Colonic mucosa (tissue), 4 donors: ENCODE measurements at regions not wholly inside any gene's neighbourhood (a gene's known extent, or its start where the extent isn't known, plus 50 kb on each side); places are given as distances from the start of the nearest gene placed in this dataset.

Experiments used
- DNase-seq: peaks from one replicate; pipeline ENCODE4 v3.0.0-alpha.2; 2020
- H3K27ac ChIP-seq: fragments of 200-600 bp; one replicate; pipeline ENCODE4 v1.8.0; 2021
- H3K27me3 ChIP-seq: fragments of 200-600 bp; one replicate; pipeline ENCODE4 v1.8.0; 2021
- H3K36me3 ChIP-seq: fragments of 200-600 bp; one replicate; pipeline ENCODE4 v1.8.0; 2021
- H3K4me1 ChIP-seq: fragments of 200-600 bp; one replicate; pipeline ENCODE4 v1.8.0; 2021; ENCODE audit warnings: mild to moderate bottlenecking
- H3K4me3 ChIP-seq: fragments of 200-600 bp; one replicate; pipeline ENCODE4 v1.8.0; 2021
- H3K9ac ChIP-seq, 2 donors: one replicate each; pipeline ENCODE4 v1.7.0; 2013; ENCODE audit warnings: control low read depth in 2 of 2, low read depth in 2 of 2, low read length in 2 of 2
- H3K9me3 ChIP-seq: fragments of 200-600 bp; one replicate; pipeline ENCODE4 v1.8.0; 2021
- intact Hi-C: fragments of 100-400 bp; cut with DNase I; formaldehyde crosslinking; loops from one replicate; pipeline ENCODE4 v1.14.1; 2022
- TF ChIP-seq, protein P1 (sequence below): fragments of 200-600 bp; IDR thresholded peaks from one replicate; pipeline ENCODE4 v1.8.0; 2022; ENCODE audit warnings: antibody characterized with exemption, mild to moderate bottlenecking
- donor health status: healthy.
- donor health status: DM: no; HTN: no; CAD: no.
- donor health status: DM: no; HTN: no; CAD: no.

- H3K4me3 ChIP-seq, result no peak overlapping the region
- H3K4me1 ChIP-seq, result no peaks in the 10 kb centered on the region
- H3K27ac ChIP-seq, result no peak overlapping the region
- no peaks in the 10 kb centered on the region for H3K36me3 ChIP-seq
- no peak for DNase-seq
- TF ChIP-seq, protein P1, sequence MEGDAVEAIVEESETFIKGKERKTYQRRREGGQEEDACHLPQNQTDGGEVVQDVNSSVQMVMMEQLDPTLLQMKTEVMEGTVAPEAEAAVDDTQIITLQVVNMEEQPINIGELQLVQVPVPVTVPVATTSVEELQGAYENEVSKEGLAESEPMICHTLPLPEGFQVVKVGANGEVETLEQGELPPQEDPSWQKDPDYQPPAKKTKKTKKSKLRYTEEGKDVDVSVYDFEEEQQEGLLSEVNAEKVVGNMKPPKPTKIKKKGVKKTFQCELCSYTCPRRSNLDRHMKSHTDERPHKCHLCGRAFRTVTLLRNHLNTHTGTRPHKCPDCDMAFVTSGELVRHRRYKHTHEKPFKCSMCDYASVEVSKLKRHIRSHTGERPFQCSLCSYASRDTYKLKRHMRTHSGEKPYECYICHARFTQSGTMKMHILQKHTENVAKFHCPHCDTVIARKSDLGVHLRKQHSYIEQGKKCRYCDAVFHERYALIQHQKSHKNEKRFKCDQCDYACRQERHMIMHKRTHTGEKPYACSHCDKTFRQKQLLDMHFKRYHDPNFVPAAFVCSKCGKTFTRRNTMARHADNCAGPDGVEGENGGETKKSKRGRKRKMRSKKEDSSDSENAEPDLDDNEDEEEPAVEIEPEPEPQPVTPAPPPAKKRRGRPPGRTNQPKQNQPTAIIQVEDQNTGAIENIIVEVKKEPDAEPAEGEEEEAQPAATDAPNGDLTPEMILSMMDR, result no peak
- intact Hi-C loops, result no loop called here
- no peaks in the 10 kb centered on the region for H3K27me3 ChIP-seq
- no peak overlapping the region for H3K9ac ChIP-seq
- no peaks in the 10 kb centered on the region for H3K9me3 ChIP-seq
Measured at GRCh38 chr5:32511776-32512374, 67.3 kb upstream of the ZFR start.

GRCh38 chr5:32510860-32511259 lies 66.3 kb upstream of the ZFR start:
- Histone ChIP-seq H3K27ac (no peak overlapping the region), H3K9me3 (no peaks in the 10 kb centered on the region), H3K4me3 (no peak overlapping the region), H3K4me1 (no peaks in the 10 kb centered on the region), H3K27me3 (no peaks in the 10 kb centered on the region), H3K36me3 (no peaks in the 10 kb centered on the region), H3K9ac (no peak overlapping the region)
- intact Hi-C loops, result no loop called here
- TF ChIP-seq, protein P1, result no peak
- DNase-seq, result no peak

DNA sequence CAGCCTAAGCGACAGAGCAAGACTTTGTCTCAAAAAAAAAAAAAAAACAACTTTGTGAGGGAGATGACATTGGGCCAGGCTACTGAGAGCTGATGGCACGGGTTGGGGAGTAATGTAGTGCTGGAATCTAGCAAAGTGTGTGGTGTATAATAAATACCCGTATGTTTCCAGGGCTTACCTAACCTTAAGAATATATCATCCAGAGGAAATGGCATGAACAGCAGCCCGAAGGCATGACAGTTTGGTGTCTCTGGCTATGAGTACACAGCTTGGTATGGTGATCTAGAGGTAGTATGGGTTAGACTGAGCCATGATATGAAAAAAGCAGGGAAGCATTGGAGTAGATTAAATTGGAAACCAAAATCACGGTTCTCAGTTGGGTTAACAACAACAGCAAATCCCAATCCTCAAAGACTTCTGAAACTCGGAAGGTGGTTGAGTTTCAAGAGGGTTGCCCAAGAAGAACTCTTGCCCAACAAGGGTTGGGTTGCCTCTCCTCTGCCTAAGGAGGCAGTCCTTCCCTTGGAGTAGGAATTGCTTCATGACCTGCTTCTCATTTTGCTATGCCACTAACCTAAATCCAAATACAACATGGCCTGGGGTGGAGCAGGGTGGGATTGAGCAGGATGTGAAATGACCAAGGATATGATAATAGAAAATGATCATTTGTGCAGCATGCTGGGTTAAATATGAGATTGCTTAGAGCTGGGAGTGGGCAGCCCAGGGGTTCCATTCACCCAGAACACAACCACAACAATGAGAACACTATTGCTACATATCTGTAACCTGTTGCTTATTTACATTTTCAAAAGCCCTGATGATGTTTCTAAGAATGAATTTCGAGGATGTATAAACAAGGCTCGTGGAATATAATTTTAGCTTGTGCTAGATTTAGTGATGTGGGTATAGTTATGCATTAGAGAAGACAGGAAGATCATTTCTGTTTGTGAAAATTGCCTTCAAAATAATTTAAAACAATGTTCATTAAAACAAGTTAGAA lies 64.6 kb upstream of the ZFR start:
- Histone ChIP-seq H3K36me3 (no peaks in the 10 kb centered on the region), H3K4me1 (no peaks in the 10 kb centered on the region), H3K27ac (no peak overlapping the region), H3K27me3 (no peaks in the 10 kb centered on the region), H3K4me3 (no peak overlapping the region), H3K9me3 (no peaks in the 10 kb centered on the region), H3K9ac (no peak overlapping the region)
- intact Hi-C loops, result no loop called here
- TF ChIP-seq, protein P1, result no peak
- DNase-seq, result no peak

- no peak for DNase-seq
- Histone ChIP-seq H3K9ac (no peak overlapping the region), H3K9me3 (no peaks in the 10 kb centered on the region), H3K4me1 (no peaks in the 10 kb centered on the region), H3K27ac (no peak overlapping the region), H3K4me3 (no peak overlapping the region), H3K27me3 (no peaks in the 10 kb centered on the region), H3K36me3 (no peaks in the 10 kb centered on the region)
- intact Hi-C loops, result no loop called here
- TF ChIP-seq, protein P1, result no peak
Measured at GRCh38 chr5:32507738-32508434, 63.3 kb upstream of the ZFR start.

DNA sequence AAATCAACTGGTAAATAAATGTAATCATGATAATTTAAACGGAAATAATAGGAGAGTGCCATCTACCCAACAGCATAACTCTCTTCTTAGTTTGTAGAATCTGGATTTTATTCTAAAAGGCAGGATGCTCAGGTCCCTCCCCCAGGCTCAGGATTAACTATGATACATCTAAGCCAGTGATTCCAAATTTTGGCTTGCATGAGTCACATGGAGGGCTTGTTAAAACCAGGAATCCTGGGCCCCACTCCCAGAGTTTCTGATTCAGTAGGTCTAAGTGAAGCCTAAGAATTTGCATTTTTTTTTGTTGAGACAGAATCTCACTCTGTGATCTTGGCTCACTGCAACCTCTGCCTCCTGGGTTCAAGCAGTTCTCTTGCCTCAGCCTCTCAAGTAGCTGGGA lies 62.3 kb upstream of the ZFR start:
- TF ChIP-seq, protein P1, result no peak
- DNase-seq, result no peak
- H3K27ac ChIP-seq, result no peak overlapping the region

More for the DNA sequence above, 62.3 kb upstream of the ZFR start:
- Histone ChIP-seq H3K9me3 (no peaks in the 10 kb centered on the region), H3K36me3 (no peaks in the 10 kb centered on the region), H3K9ac (no peak overlapping the region), H3K4me1 (no peaks in the 10 kb centered on the region), H3K27me3 (no peaks in the 10 kb centered on the region), H3K4me3 (no peak overlapping the region)
- intact Hi-C loops, result no loop called here
